ENCODE measurements at regions not wholly inside any gene's neighbourhood (a gene's known extent, or its start where the extent isn't known, plus 50 kb on each side); places are given as distances from the start of the nearest gene placed in this dataset.

- no peak for FAIRE-seq
- Histone ChIP-seq H3K4me1 (ENCODE audit: control insufficient read depth in 2 of 3, insufficient read depth in 2 of 3, low read depth in 1 of 3, low read length in 3 of 3) (no peaks in the 10 kb centered on the region), H3K27ac (ENCODE audit: low read depth in 2 of 2, low read length in 2 of 2) (no peak overlapping the region), H3K4me3 (ENCODE audit: low read length in 3 of 3) (no peak overlapping the region), H3K27me3 (ENCODE audit: control insufficient read depth, insufficient read depth, low read length) (no peaks in the 10 kb centered on the region), H3K9me3 (ENCODE audit: control insufficient read depth in 2 of 3, insufficient read depth in 1 of 3, low read length in 3 of 3) (no peaks in the 10 kb centered on the region), H3K36me3 (ENCODE audit: control insufficient read depth in 2 of 3, insufficient read depth in 3 of 3, low read length in 3 of 3) (no peaks in the 10 kb centered on the region), H3K9ac (ENCODE audit: low read length in 3 of 3) (no peak overlapping the region)
- TF ChIP-seq CTCF (IDR thresholded peaks at IDR 0.05; ENCODE audit: borderline replicate concordance, extremely low read depth, insufficient read depth): no peak
- intact Hi-C loops (cut with DNase I): no loop called here
- DNase-seq: peak in 4 of 5 donors; percentile 45 to 61 (median 47)
These were observed 147.1 kb downstream of the WDR11 start for GRCh38 chr10:120998251-120998650.

DNA sequence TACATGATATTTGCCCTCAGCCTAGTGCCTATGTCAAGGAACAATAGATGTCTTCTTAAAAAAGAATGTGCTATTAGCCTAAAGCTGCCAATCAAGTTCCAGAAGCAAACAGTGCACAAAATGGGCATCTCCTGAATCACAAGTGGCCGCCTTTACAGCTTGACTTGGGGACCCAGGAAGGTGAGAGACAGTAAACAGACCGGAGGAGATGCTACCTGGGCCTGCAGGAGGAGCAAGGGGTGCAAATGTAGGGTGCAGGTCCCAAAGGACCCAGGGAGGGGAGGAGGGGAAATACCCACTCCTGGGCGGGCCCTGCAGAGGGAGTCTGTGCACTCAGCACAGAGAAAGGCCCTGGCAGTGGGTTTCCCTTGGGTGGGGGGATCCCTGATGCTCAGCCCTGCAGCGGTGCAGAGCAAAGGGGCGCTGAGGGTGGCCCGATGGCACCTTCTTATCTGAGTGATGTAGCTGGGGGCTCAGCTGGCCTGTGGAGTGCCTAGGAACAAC, 147.7 kb downstream of the WDR11 start:
- TF ChIP-seq CTCF (IDR thresholded peaks at IDR 0.05; ENCODE audit: borderline replicate concordance, extremely low read depth, insufficient read depth): no peak
- intact Hi-C loops (cut with DNase I): no loop called here
- H3K9ac ChIP-seq (ENCODE audit: low read length in 3 of 3): no peak overlapping the region
- no peaks in the 10 kb centered on the region for H3K27me3 ChIP-seq (ENCODE audit: control insufficient read depth, insufficient read depth, low read length)
- H3K4me3 ChIP-seq (ENCODE audit: low read length in 3 of 3): no peak overlapping the region
- FAIRE-seq: no peak
- DNase-seq: peak in 1 of 5 donors; percentile 21
- H3K36me3 ChIP-seq (ENCODE audit: control insufficient read depth in 2 of 3, insufficient read depth in 3 of 3, low read length in 3 of 3): no peaks in the 10 kb centered on the region
- no peaks in the 10 kb centered on the region for H3K4me1 ChIP-seq (ENCODE audit: control insufficient read depth in 2 of 3, insufficient read depth in 2 of 3, low read depth in 1 of 3, low read length in 3 of 3)
- H3K27ac ChIP-seq (ENCODE audit: low read depth in 2 of 2, low read length in 2 of 2): no peak overlapping the region
- H3K9me3 ChIP-seq (ENCODE audit: control insufficient read depth in 2 of 3, insufficient read depth in 1 of 3, low read length in 3 of 3): no peaks in the 10 kb centered on the region

DNA sequence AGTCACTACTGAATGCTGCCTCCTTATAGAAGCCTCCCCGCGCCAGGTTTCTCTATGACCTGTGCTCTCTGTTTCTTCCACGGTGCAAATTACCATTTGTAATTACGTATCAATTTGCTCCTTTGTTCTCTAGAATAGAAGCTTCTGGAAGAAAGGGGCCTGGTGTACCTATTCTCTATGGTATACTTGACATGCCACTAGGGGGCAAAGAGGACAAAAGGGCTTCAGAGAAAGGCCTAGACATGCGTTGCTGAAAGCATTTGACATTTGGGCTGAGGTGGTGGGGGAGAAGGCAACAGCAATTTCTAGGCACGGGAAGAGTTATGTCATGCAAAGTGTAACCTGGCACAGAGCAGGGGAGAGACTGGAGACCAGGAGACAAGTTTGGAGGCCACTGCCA, 148.7 kb downstream of the WDR11 start:
- DNase-seq (no peak), FAIRE-seq (no peak)
- Histone ChIP-seq H3K27me3 (ENCODE audit: control insufficient read depth, insufficient read depth, low read length) (no peaks in the 10 kb centered on the region), H3K9me3 (ENCODE audit: control insufficient read depth in 2 of 3, insufficient read depth in 1 of 3, low read length in 3 of 3) (no peaks in the 10 kb centered on the region), H3K36me3 (ENCODE audit: control insufficient read depth in 2 of 3, insufficient read depth in 3 of 3, low read length in 3 of 3) (no peaks in the 10 kb centered on the region), H3K4me3 (ENCODE audit: low read length in 3 of 3) (no peak overlapping the region), H3K27ac (ENCODE audit: low read depth in 2 of 2, low read length in 2 of 2) (no peak overlapping the region), H3K4me1 (ENCODE audit: control insufficient read depth in 2 of 3, insufficient read depth in 2 of 3, low read depth in 1 of 3, low read length in 3 of 3) (no peaks in the 10 kb centered on the region), H3K9ac (ENCODE audit: low read length in 3 of 3) (no peak overlapping the region)
- no peak for TF ChIP-seq CTCF (IDR thresholded peaks at IDR 0.05; ENCODE audit: borderline replicate concordance, extremely low read depth, insufficient read depth)
- intact Hi-C loops (cut with DNase I): no loop called here

- no peaks in the 10 kb centered on the region for H3K27me3 ChIP-seq (ENCODE audit: control insufficient read depth, insufficient read depth, low read length)
- H3K9me3 ChIP-seq (ENCODE audit: control insufficient read depth in 2 of 3, insufficient read depth in 1 of 3, low read length in 3 of 3): peaks cover 0 to 4% (median 0%) of the 10 kb centered on the region in 3 donors
- no peak overlapping the region for H3K4me3 ChIP-seq (ENCODE audit: low read length in 3 of 3)
- no peaks in the 10 kb centered on the region for H3K4me1 ChIP-seq (ENCODE audit: control insufficient read depth in 2 of 3, insufficient read depth in 2 of 3, low read depth in 1 of 3, low read length in 3 of 3)
- H3K9ac ChIP-seq (ENCODE audit: low read length in 3 of 3): no peak overlapping the region
- no peaks in the 10 kb centered on the region for H3K36me3 ChIP-seq (ENCODE audit: control insufficient read depth in 2 of 3, insufficient read depth in 3 of 3, low read length in 3 of 3)
- TF ChIP-seq CTCF (IDR thresholded peaks at IDR 0.05; ENCODE audit: borderline replicate concordance, extremely low read depth, insufficient read depth): no peak
- H3K27ac ChIP-seq (ENCODE audit: low read depth in 2 of 2, low read length in 2 of 2): no peak overlapping the region
- no peak for FAIRE-seq
- no peak for DNase-seq
- intact Hi-C loops (cut with DNase I): no loop called here
These were observed 151.5 kb downstream of the WDR11 start for GRCh38 chr10:121002586-121003205.

Data from kidney (tissue), 13 donors.